GM12878 (cell line): ENCODE measurements at regions not wholly inside any gene's neighbourhood (a gene's known extent, or its start where the extent isn't known, plus 50 kb on each side); places are given as distances from the start of the nearest gene placed in this dataset.

ENCODE experiments used
- ATAC-seq: fragments of 200-7000 bp; cut with Tn5 transposase; 3 replicates; pipeline ENCODE4 v1.9.1; 2020; ENCODE audit warnings: mild to moderate bottlenecking, moderate library complexity
- BruUV-seq: library from RNA; stranded (reverse); fragments of 400-500 nt; replicated peaks from 2 replicates; lab custom pipeline; 2021; lab: Mats Ljungman, UMichigan
- CTCF ChIA-PET: fragments of 300-600 bp; sonication (Branson Sonifier 250); formaldehyde crosslinking; extraction: SDS; loops from one replicate; lab custom pipeline; 2021; ENCODE audit warnings: inconsistent platforms; lab: Yijun Ruan, JAX
- POLR2A ChIA-PET: fragments of 350-600 bp; formaldehyde crosslinking; extraction: SDS; loops from one replicate; lab custom pipeline; 2021; ENCODE audit warnings: inconsistent platforms; lab: Charles Lee
- RAD21 ChIA-PET: fragments of 300-600 bp; sonication (Branson Sonifier 250); formaldehyde crosslinking; loops from one replicate; lab custom pipeline; 2023; ENCODE audit warnings: antibody characterized with exemption; ENCODE audit not compliant: unreplicated experiment; lab: Charles Lee
- SMC1A ChIA-PET: fragments of 300-600 bp; sonication (Branson Sonifier 250); formaldehyde crosslinking; loops from one replicate; lab custom pipeline; 2023; ENCODE audit not compliant: unreplicated experiment, uncharacterized antibody; lab: Charles Lee
- DNase-seq: peaks from one replicate; pipeline ENCODE4 v3.0.0-alpha.2; 2011; ENCODE audit warnings: low read depth, low spot score
- FAIRE-seq: peaks from 3 replicates; lab custom pipeline; 2011; peaks lifted over from hg19 to GRCh38; lab: Jason Lieb, UNC
- H2AFZ ChIP-seq: 2 replicates; pipeline ENCODE4 v1.6.0; 2011; ENCODE audit warnings: low read depth, low read length, control low read depth; ENCODE audit not compliant: control insufficient read depth
- H3K27ac ChIP-seq: 2 replicates; pipeline ENCODE4 v1.5.1; 2011; ENCODE audit warnings: control low read depth; ENCODE audit not compliant: control insufficient read depth, insufficient read depth
- H3K27me3 ChIP-seq, 2 experiments: replicated peaks in 1 of 2; 2 replicates each; pipeline versions ENCODE4 v1.6.0 to v1.6.1; 2011; ENCODE audit warnings: low read length in 1 of 2; ENCODE audit not compliant: control insufficient read depth in 2 of 2, insufficient read depth in 2 of 2
- H3K36me3 ChIP-seq, 2 experiments: 2 replicates each; pipeline ENCODE4 v1.5.1; 2011; ENCODE audit warnings: low read length in 1 of 2; ENCODE audit not compliant: control insufficient read depth in 2 of 2, insufficient read depth in 2 of 2
- H3K4me1 ChIP-seq: 2 replicates; pipeline ENCODE4 v1.6.1; 2011; ENCODE audit warnings: mild to moderate bottlenecking, low read length, moderate library complexity, mixed read lengths; ENCODE audit not compliant: control insufficient read depth, insufficient read depth
- H3K4me2 ChIP-seq: 2 replicates; pipeline ENCODE4 v1.6.0; 2011; ENCODE audit warnings: control low read depth; ENCODE audit not compliant: control insufficient read depth, insufficient read depth
- H3K4me3 ChIP-seq: fragments of 200-600 bp; sonication (generic); 2 replicates; pipeline ENCODE4 v1.5.1; 2016
- H3K79me2 ChIP-seq: 2 replicates; pipeline ENCODE4 v1.6.0; 2011; ENCODE audit warnings: low read length; ENCODE audit not compliant: control insufficient read depth, insufficient read depth
- H3K9ac ChIP-seq: 2 replicates; pipeline ENCODE4 v1.8.0; 2011; ENCODE audit warnings: low read length, control low read depth, mixed read lengths; ENCODE audit not compliant: control insufficient read depth, insufficient read depth
- H3K9me3 ChIP-seq: replicated peaks from 3 replicates; pipeline ENCODE4 v1.5.1; 2011; ENCODE audit warnings: mild to moderate bottlenecking, low read length; ENCODE audit not compliant: control insufficient read depth, insufficient read depth
- H4K20me1 ChIP-seq: 2 replicates; pipeline ENCODE4 v1.6.0; 2011; ENCODE audit not compliant: control insufficient read depth, insufficient read depth
- KAT2A ChIP-seq: conservative IDR thresholded peaks from 2 replicates; pipeline ENCODE4 v1.6.1; 2011; ENCODE audit warnings: low read depth, low read length; ENCODE audit not compliant: control insufficient read depth
- MTA3 ChIP-seq: IDR thresholded peaks from 2 replicates; pipeline ENCODE4 v1.6.1; 2012; ENCODE audit warnings: low read length, inconsistent platforms, borderline replicate concordance
- PML ChIP-seq: IDR thresholded peaks from 2 replicates; pipeline ENCODE4 v1.6.1; 2012; ENCODE audit warnings: low read length, inconsistent platforms
- POLR2AphosphoS2 ChIP-seq: IDR thresholded peaks from 2 replicates; pipeline ENCODE4 v1.6.1; 2011; ENCODE audit warnings: low read depth, mild to moderate bottlenecking, low read length, improper control_type of control experiment, moderate library complexity
- RELA ChIP-seq: fragments of 450-650 bp; IDR thresholded peaks from 2 replicates; pipeline ENCODE4 v1.8.0; 2014; ENCODE audit warnings: borderline replicate concordance; ENCODE audit not compliant: partially characterized antibody
- SMAD1 ChIP-seq: fragments of 450-650 bp; IDR thresholded peaks from 2 replicates; pipeline ENCODE4 v1.6.1; 2018; ENCODE audit warnings: mild to moderate bottlenecking, low read depth; ENCODE audit not compliant: partially characterized antibody
- SREBF2 ChIP-seq: IDR thresholded peaks from 2 replicates; pipeline ENCODE4 v1.6.1; 2012; ENCODE audit warnings: mild to moderate bottlenecking, low read length
- SUZ12 ChIP-seq: fragments of 200-600 bp; sonication (generic); IDR thresholded peaks from one replicate; pipeline ENCODE4 v1.6.1; 2018; ENCODE audit warnings: antibody characterized with exemption, mild to moderate bottlenecking; ENCODE audit not compliant: unreplicated experiment
- TARDBP ChIP-seq: IDR thresholded peaks from 2 replicates; pipeline ENCODE4 v1.6.1; 2016; ENCODE audit warnings: borderline replicate concordance
- YY1 ChIP-seq: IDR thresholded peaks from 2 replicates; pipeline ENCODE4 v1.6.1; 2011; ENCODE audit warnings: low read depth, mild to moderate bottlenecking, low read length
- ZBTB11 ChIP-seq: fragments of 450-650 bp; formaldehyde crosslinking; IDR thresholded peaks from 2 replicates; pipeline ENCODE4 v1.5.0; 2022; ENCODE audit warnings: mild to moderate bottlenecking, missing genetic modification characterization
- ZNF592 ChIP-seq: fragments of 450-650 bp; IDR thresholded peaks from 2 replicates; pipeline ENCODE4 v1.6.1; 2017; ENCODE audit warnings: mild to moderate bottlenecking, moderate library complexity
- ZSCAN29 ChIP-seq: fragments of 450-650 bp; IDR thresholded peaks from 2 replicates; pipeline ENCODE4 v1.6.1; 2017; ENCODE audit warnings: mild to moderate bottlenecking, moderate library complexity
- WGBS: methylation state at CpG from one replicate; pipeline ENCODE4 v1.1.6; 2016; ENCODE audit warnings: low lambda C conversion rate; ENCODE audit not compliant: insufficient replicate concordance, insufficient coverage; ENCODE audit errors: missing lambda C conversion rate; 5-methylcytosine and 5-hydroxymethylcytosine counted together
- in situ Hi-C: fragments of 300-500 bp; cut with MboI; formaldehyde crosslinking; loops from 9 replicates; pipeline ENCODE4 v1.14.3; 2018; ENCODE audit warnings: mixed read lengths
- intact Hi-C: fragments of 100-400 bp; cut with micrococcal nuclease; formaldehyde crosslinking; loops from one replicate; pipeline ENCODE4 v1.14.2; 2022; ENCODE audit not compliant: unreplicated experiment
- TF ChIP-seq, protein P1 (sequence below): IDR thresholded peaks from 2 replicates; pipeline ENCODE4 v1.6.1; 2012; ENCODE audit warnings: low read length, inconsistent platforms
- TF ChIP-seq, protein P2 (sequence below): IDR thresholded peaks from 2 replicates; pipeline ENCODE4 v1.6.1; 2011; ENCODE audit warnings: low read depth, low read length, improper control_type of control experiment, borderline replicate concordance

DNA sequence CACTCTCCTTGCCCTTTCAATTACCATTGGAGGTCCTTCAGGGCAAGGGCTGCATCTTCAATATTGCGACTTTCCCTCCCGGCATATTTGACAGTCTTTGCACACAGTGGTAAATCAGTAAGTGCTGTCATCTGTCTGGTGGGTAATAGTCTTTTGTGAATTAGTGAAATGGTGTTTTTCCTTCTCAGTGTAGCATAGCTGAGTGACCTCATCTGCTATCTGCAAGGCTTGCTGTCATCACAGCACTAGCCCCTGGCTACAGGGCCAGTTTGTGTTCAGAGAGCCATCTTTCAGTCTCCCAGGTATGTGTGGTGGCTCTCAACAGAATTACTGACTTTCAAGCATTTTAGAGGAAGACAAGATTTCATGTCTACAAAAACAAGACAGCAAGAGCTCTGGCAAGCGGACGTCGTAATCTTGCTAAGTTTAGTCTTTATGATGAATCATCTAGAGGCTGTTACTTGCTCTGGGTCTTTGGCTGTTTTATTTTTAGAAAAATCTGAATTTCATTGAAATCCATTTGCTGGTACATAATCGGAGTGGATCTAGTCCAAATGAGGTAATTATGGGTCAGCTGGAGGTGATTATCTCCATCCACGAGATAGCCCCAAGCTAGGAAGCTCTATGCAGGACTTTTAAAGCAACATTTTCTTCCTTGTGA is 528.9 kb downstream of the EPM2A start:
- no peak overlapping the region for H3K9ac ChIP-seq
- H4K20me1 ChIP-seq: no peaks in the 10 kb centered on the region
- no peak overlapping the region for H3K27ac ChIP-seq
- no peaks in the 10 kb centered on the region for H3K36me3 ChIP-seq
- H3K79me2 ChIP-seq: no peaks in the 10 kb centered on the region
- no peak overlapping the region for H3K4me3 ChIP-seq
- H3K4me1 ChIP-seq: no peaks in the 10 kb centered on the region
- H3K27me3 ChIP-seq: no peaks in the 10 kb centered on the region
- no peaks in the 10 kb centered on the region for H3K9me3 ChIP-seq
- ChIA-PET POLR2A (no interaction called here), RAD21 (no interaction called here), SMC1A (interaction anchor here (0.6 kb wide), 1 partner anchor 132 kb away, joined by 3 read pairs; no protein-coding TSS in a partner anchor)
- 60% methylated on average over 7 of the region's 7 CpGs for whole genome bisulfite sequencing
- no peak overlapping the region for H3K4me2 ChIP-seq
- no peak for DNase-seq
- FAIRE-seq: no peak
- H2AFZ ChIP-seq: no peak overlapping the region
- in situ Hi-C loops: no loop called here
- intact Hi-C loops: no loop called here
- BruUV-seq: no TSS peak
- TF ChIP-seq POLR2AphosphoS2: no peak
- no peak for TF ChIP-seq KAT2A
- TF ChIP-seq ZNF592: no peak
- TF ChIP-seq RELA: no peak
- TF ChIP-seq, protein P1, sequence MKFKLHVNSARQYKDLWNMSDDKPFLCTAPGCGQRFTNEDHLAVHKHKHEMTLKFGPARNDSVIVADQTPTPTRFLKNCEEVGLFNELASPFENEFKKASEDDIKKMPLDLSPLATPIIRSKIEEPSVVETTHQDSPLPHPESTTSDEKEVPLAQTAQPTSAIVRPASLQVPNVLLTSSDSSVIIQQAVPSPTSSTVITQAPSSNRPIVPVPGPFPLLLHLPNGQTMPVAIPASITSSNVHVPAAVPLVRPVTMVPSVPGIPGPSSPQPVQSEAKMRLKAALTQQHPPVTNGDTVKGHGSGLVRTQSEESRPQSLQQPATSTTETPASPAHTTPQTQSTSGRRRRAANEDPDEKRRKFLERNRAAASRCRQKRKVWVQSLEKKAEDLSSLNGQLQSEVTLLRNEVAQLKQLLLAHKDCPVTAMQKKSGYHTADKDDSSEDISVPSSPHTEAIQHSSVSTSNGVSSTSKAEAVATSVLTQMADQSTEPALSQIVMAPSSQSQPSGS: no peak
- TF ChIP-seq PML: no peak
- no peak for TF ChIP-seq TARDBP
- TF ChIP-seq SUZ12: no peak
- TF ChIP-seq ZSCAN29: no peak
- no peak for TF ChIP-seq SMAD1
- TF ChIP-seq, protein P2, sequence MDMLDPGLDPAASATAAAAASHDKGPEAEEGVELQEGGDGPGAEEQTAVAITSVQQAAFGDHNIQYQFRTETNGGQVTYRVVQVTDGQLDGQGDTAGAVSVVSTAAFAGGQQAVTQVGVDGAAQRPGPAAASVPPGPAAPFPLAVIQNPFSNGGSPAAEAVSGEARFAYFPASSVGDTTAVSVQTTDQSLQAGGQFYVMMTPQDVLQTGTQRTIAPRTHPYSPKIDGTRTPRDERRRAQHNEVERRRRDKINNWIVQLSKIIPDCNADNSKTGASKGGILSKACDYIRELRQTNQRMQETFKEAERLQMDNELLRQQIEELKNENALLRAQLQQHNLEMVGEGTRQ: no peak
- no peak for TF ChIP-seq SREBF2
- TF ChIP-seq ZBTB11: no peak
- no peak for TF ChIP-seq MTA3
- no peak for TF ChIP-seq YY1
- TF ChIP-seq, all 136 proteins: peak for 0
- no peak for ATAC-seq
- CTCF ChIA-PET: interaction anchor here (0.9 to 1.2 kb wide), 2 partner anchors 9 to 428 kb away, joined by 3 read pairs; no protein-coding TSS in a partner anchor
